Endodermal cell (in vitro differentiated cells): ENCODE measurements at regions not wholly inside any gene's neighbourhood (a gene's known extent, or its start where the extent isn't known, plus 50 kb on each side); places are given as distances from the start of the nearest gene placed in this dataset.

Experiments used
- DNase-seq: peaks from one replicate; pipeline ENCODE4 v3.0.0-alpha.2; 2017
- H3K27ac ChIP-seq: 2 replicates; pipeline ENCODE4 v1.5.1; 2013; ENCODE audit warnings: mild to moderate bottlenecking, low read depth, low read length, moderate library complexity
- H3K27me3 ChIP-seq: 2 replicates; pipeline ENCODE4 v1.6.1; 2013; ENCODE audit warnings: mild to moderate bottlenecking, low read length, moderate library complexity; ENCODE audit not compliant: insufficient read depth, control insufficient read depth, poor library complexity, severe bottlenecking
- H3K36me3 ChIP-seq: 2 replicates; pipeline ENCODE4 v1.7.0; 2013; ENCODE audit warnings: mild to moderate bottlenecking, low read length, moderate library complexity; ENCODE audit not compliant: control insufficient read depth, insufficient read depth
- H3K4me1 ChIP-seq: one replicate; pipeline ENCODE4 v1.7.0; 2013; ENCODE audit warnings: low read length; ENCODE audit not compliant: control insufficient read depth, insufficient read depth
- H3K4me3 ChIP-seq: 2 replicates; pipeline ENCODE4 v1.5.1; 2013; ENCODE audit warnings: mild to moderate bottlenecking, low read length, moderate library complexity
- H3K9ac ChIP-seq: 2 replicates; pipeline ENCODE4 v1.6.1; 2013; ENCODE audit warnings: mild to moderate bottlenecking, low read length, moderate library complexity; ENCODE audit not compliant: poor library complexity, severe bottlenecking; ENCODE audit errors: extremely low read depth
- H3K9me3 ChIP-seq: 2 replicates; pipeline ENCODE4 v1.6.1; 2013; ENCODE audit warnings: mild to moderate bottlenecking, low read length, moderate library complexity; ENCODE audit not compliant: control insufficient read depth
- H3K27ac Mint-ChIP-seq: 2 replicates; pipeline ENCODE4 v1.8.0; 2020; ENCODE audit warnings: mixed read lengths
- H3K27me3 Mint-ChIP-seq: 2 replicates; pipeline ENCODE4 v1.8.0; 2021; ENCODE audit warnings: mild to moderate bottlenecking, mixed read lengths; ENCODE audit not compliant: insufficient read depth
- H3K36me3 Mint-ChIP-seq: 2 replicates; pipeline ENCODE4 v1.8.0; 2020; ENCODE audit warnings: low read depth, mixed read lengths
- H3K4me1 Mint-ChIP-seq: 2 replicates; pipeline ENCODE4 v1.8.0; 2020; ENCODE audit warnings: mixed read lengths
- H3K4me3 Mint-ChIP-seq: 2 replicates; pipeline ENCODE4 v1.8.0; 2020; ENCODE audit warnings: mild to moderate bottlenecking, moderate library complexity, mixed read lengths
- H3K9me3 Mint-ChIP-seq: 2 replicates; pipeline ENCODE4 v1.8.0; 2020; ENCODE audit warnings: mild to moderate bottlenecking, mixed read lengths
- CTCF ChIP-seq: fragments of 200-600 bp; sonication (generic); conservative IDR thresholded peaks from 2 replicates; pipeline ENCODE4 v1.5.0; 2021; ENCODE audit warnings: antibody characterized with exemption, mild to moderate bottlenecking
- WGBS, 2 experiments: methylation state at CpG; one replicate each; pipeline versions ENCODE4 v1.1.5 to v1.1.7; 2013; ENCODE audit warnings: missing lambda C conversion rate in 2 of 2, mixed read lengths in 1 of 2; ENCODE audit not compliant: insufficient coverage in 1 of 2, insufficient read length in 1 of 2; 5-methylcytosine and 5-hydroxymethylcytosine counted together

GRCh38 chr12:58028294-58028693 is 86.9 kb downstream of the ATP23 start:
- Mint-ChIP-seq H3K4me3 (no peak overlapping the region), H3K36me3 (no peaks in the 10 kb centered on the region), H3K9me3 (peaks cover 49% of the 10 kb centered on the region), H3K4me1 (peaks cover 4% of the 10 kb centered on the region), H3K27me3 (peaks cover 2% of the 10 kb centered on the region), H3K27ac (no peak overlapping the region)
- Histone ChIP-seq H3K4me1 (no peaks in the 10 kb centered on the region), H3K27ac (no peak overlapping the region), H3K9ac (no peak overlapping the region), H3K27me3 (no peaks in the 10 kb centered on the region), H3K36me3 (no peaks in the 10 kb centered on the region), H3K9me3 (peaks cover 37% of the 10 kb centered on the region), H3K4me3 (no peak overlapping the region)
- no peak for TF ChIP-seq CTCF
- no peak for DNase-seq
- 80 to 85% methylated on average over 3 of the region's 3 CpGs for WGBS, 2 experiments

DNA sequence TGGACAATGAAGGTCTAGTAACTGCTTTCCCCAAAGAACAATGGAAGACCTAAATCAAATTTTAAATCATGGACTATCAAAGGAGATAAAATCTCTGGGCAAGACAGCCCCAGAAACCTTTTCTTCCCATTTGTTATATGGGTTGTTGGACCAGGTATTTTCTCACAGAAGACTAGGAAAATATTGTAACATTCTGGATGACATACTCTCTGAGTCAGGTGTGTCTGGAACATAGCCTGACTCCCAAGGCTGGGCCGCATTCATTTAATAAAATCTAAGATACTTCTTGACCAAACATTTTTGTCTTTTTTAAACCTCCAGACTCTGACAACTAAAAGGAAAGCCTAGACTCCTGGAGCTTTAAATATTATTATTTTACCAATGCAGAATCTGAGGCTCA is 87.9 kb downstream of the ATP23 start:
- peaks cover 4% of the 10 kb centered on the region for H3K4me1 Mint-ChIP-seq
- Histone ChIP-seq H3K9me3 (peaks cover 31% of the 10 kb centered on the region), H3K27ac (no peak overlapping the region), H3K4me1 (no peaks in the 10 kb centered on the region), H3K4me3 (no peak overlapping the region), H3K27me3 (no peaks in the 10 kb centered on the region), H3K36me3 (no peaks in the 10 kb centered on the region), H3K9ac (no peak overlapping the region)
- no peaks in the 10 kb centered on the region for H3K36me3 Mint-ChIP-seq
- H3K27me3 Mint-ChIP-seq, result peaks cover 2% of the 10 kb centered on the region
- DNase-seq, result no peak
- no peak overlapping the region for H3K4me3 Mint-ChIP-seq
- 97% methylated on average over 1 of the region's 1 CpG; no CpG with 5 or more reads in 1 of the 2 experiments for WGBS, 2 experiments
- H3K9me3 Mint-ChIP-seq, result peaks cover 50% of the 10 kb centered on the region
- TF ChIP-seq CTCF, result no peak
- H3K27ac Mint-ChIP-seq, result no peak overlapping the region

DNA sequence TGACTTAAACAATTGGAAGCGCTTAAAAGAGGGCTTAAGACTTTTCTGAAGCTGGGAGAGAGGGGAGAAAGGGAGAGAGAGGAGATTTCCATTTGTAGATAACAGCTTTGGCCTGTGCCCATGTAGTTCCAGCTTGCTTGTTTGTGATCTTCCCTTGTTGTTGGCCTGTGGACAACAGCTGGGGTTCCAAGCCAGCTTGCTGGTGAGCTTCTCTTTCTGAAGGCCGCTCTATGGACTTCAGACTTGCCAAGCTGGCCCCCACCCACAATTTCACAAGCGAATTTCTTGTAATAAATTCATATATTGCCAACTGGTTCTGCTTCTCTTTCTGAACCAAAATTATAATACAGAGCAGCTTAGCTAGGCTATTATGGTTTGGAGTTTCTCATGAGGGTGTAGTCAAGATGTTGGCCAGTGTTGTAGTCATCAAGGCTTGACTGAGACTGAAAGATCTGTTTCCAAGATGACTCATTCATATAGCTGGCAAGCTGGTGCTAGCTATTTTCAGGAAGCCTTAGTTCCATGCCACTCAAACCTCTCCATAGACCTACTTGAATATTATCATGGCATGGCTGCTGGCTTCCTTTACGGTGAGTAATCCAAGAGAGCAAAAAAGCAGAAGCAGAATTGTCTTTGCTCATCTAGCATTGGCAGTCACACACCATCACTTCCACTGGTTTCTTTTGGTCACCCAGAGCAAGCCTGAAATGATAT is 89.4 kb downstream of the ATP23 start:
- Histone ChIP-seq H3K9me3 (peaks cover 33% of the 10 kb centered on the region), H3K4me3 (no peak overlapping the region), H3K9ac (no peak overlapping the region), H3K27me3 (no peaks in the 10 kb centered on the region), H3K4me1 (no peaks in the 10 kb centered on the region), H3K36me3 (no peaks in the 10 kb centered on the region), H3K27ac (no peak overlapping the region)
- no peaks in the 10 kb centered on the region for H3K36me3 Mint-ChIP-seq
- no peak overlapping the region for H3K4me3 Mint-ChIP-seq
- WGBS, 2 experiments, result 89 to 90% methylated on average over 2 to 4 of the region's 4 CpGs
- no peak overlapping the region for H3K27ac Mint-ChIP-seq
- no peak for TF ChIP-seq CTCF
- H3K4me1 Mint-ChIP-seq, result no peaks in the 10 kb centered on the region
- peaks cover 2% of the 10 kb centered on the region for H3K27me3 Mint-ChIP-seq
- no peak for DNase-seq
- peaks cover 52% of the 10 kb centered on the region for H3K9me3 Mint-ChIP-seq
